ENCODE measurements at regions not wholly inside any gene's neighbourhood (a gene's known extent, or its start where the extent isn't known, plus 50 kb on each side); places are given as distances from the start of the nearest gene placed in this dataset.

- TF ChIP-seq ESRRA (IDR thresholded peaks at IDR 0.05; ENCODE audit: low read length) (no peak), ZNF24 (IDR thresholded peaks at IDR 0.05) (no peak), POLR2A (IDR thresholded peaks at IDR 0.05; ENCODE audit: low read depth, low read length) (no peak), STAT3 (IDR thresholded peaks at IDR 0.05; ENCODE audit: low read depth, low read length) (no peak), CTCF (IDR thresholded peaks at IDR 0.05 in 2 of 3, conservative IDR thresholded peaks at IDR 0.05 in 1 of 3; ENCODE audit: control insufficient read depth in 2 of 3, extremely low read depth in 1 of 3, insufficient read depth in 1 of 3, low read depth in 3 of 3, low read length in 3 of 3) (no peak), YY1 (IDR thresholded peaks at IDR 0.05; ENCODE audit: low read depth, low read length) (no peak), EZH2 (IDR thresholded peaks at IDR 0.05; ENCODE audit: borderline replicate concordance, control insufficient read depth, low read depth, low read length) (no peak), REST (IDR thresholded peaks at IDR 0.05; ENCODE audit: low read depth, low read length) (no peak), SKIL (IDR thresholded peaks at IDR 0.05; ENCODE audit: low read depth, poor library complexity, severe bottlenecking) (no peak), IKZF2 (IDR thresholded peaks at IDR 0.05) (no peak), GATAD2B (conservative IDR thresholded peaks at IDR 0.05; ENCODE audit: low read depth) (no peak)
Measured at GRCh38 chr18:56185126-56185525, 453.3 kb downstream of the TXNL1 start.
